ENCODE measurements at regions not wholly inside any gene's neighbourhood (a gene's known extent, or its start where the extent isn't known, plus 50 kb on each side); places are given as distances from the start of the nearest gene placed in this dataset.

DNA sequence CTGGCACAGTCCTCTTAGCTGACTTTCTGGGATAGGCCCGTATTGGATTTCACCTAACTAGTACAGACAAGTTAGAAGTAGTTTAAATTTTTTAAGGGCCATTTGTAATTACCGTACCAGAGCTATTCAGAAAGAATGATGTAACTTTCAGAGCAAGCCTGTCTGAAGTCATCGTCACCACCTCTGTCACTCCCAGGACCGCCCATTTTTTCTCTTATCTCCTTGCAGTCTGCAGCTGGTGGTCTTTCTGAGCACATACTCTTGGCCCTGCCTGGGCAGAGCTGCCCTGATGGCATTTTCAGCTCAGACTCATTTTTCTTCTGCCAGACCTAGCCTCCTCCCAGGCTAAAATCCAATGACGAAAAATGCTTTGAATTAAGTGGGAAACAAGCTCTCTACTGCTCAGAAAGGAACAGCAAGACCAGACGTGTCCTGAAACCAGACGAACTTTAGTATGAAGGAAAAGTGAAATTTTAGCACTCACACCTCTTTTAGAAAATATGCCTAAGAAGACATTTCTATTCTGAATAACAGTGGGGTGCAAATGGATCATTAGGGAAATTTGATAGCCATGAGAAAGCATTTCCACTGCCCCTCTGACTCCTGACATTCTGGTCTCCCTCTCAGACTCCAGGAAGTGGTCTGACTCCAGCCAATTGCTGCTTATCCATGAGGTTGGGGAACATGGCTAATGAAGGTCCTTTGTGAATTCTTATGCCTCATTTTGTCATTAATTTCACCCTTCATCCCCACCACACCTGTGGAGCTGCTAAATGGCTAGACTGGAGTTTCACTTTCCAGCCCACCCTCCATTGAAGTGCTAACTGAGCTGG is 162.4 kb upstream of the GYPA start:
- DNase-seq = no peak

DNA sequence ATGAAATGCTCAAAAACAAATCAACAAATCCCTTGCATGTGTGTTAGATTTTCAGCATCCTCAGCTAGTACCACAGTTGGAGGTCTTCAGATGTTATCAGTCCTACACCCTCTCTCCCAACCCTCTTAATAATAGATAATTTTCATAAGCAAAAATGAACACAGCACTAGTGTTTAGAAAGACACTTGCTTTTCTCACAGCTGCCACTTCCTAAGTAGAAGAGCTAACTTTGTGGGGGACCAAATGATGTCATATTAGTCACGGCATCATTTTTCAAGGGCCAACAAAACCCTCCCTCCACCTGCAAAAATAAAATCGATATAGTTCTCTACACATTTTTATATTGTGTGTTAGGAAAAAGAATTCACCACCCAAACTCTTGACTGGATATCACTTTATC is 163.5 kb upstream of the GYPA start:
- no peak for DNase-seq

DNA sequence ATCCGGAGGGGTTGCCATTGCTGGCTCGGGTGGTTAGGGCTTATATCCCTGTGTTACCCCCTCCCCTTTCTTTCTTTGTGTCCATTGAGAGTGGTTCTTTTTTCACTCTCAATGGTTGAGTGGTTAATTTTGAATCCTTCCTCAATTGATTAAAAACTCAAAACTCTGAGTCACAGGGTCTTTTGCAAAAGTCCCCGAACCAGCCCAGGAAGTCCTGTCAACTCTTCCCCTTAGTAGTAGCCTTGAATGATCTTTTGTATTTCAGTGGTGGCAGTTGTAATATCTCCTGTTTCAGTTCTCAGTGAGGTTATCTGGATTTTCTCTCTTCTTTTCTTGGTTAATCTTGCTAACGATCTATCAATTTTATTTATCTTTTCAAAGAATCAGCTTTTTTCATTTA is 170.0 kb upstream of the GYPA start:
- DNase-seq = no peak

DNA sequence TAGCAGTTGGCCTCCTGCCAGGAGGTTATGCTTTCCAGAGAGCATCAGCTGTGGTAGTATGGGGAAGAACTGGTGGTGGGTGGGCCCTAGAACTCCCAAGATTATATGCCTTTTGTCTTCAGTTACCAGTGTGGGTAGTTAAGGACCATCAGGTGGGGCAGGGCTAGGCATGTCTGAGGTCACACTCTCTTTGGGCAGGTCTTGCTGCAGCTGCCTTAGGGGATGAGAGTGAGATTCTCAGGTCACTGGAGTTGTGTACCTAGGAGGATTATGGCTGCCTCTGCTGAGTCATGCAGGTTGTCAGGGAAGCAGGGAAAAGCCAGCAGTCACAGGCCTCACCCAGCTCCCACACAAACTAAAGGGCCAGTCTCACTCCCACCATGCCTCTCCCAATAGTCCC is 172.9 kb upstream of the GYPA start:
- DNase-seq = no peak

DNA sequence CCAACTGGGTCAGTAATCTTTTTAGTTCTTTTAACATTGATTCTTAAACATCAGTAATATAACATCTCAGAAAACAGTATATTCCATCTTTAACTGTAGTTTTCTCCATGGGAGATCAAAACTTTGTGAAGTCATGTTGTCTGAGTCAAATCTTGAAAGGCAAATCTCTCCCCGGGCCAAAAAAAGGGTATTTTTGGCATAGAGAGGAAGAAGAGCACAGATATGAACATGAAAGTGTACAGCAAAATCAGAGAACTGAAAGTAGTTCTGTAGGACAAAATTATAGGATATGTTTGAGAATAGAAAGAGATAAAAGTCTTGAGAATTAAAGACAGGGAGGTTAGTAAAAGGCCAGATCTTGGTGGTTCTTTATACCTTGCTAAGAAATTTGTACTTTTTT is 176.4 kb upstream of the GYPA start:
- no peak for DNase-seq

DNA sequence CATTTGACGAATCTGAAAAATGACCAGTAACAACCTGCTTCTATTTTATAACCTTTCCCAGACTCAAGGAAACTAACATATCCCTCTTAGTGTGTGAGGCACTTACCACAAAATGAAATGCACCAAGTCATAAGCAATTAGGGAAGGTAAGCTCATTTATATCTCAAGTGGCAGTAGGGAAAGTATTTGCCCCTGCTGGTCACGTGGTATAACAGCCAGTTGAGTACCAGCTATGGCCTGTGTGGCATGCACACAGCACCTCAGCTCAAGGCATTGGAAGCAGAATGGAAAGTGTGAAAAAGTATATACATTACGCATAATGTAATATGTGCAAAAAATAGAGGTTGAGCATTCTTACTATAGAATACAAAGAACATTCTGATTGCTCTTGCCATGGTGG is 178.3 kb upstream of the GYPA start:
- DNase-seq = no peak

DNA sequence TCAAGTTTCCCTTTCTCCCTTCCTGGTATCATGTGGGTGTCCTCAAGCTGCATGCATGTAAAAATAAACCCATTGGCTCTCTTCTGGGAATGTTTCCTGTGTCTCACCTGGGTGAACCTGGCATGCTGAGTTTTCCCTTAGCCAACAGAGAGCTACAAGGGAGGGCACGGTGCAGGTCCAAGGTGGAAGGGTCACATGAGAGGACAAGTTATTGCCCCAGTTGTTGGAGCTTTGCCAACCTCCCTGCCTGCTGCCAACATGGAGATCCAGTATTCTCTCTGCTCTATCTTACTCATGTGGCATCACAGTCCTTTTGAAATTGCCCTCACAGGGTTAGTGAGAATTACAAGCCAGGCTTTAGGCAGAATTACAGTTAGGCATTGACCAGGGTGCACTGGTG is 196.1 kb upstream of the GYPA start:
- DNase-seq = no peak

DNA sequence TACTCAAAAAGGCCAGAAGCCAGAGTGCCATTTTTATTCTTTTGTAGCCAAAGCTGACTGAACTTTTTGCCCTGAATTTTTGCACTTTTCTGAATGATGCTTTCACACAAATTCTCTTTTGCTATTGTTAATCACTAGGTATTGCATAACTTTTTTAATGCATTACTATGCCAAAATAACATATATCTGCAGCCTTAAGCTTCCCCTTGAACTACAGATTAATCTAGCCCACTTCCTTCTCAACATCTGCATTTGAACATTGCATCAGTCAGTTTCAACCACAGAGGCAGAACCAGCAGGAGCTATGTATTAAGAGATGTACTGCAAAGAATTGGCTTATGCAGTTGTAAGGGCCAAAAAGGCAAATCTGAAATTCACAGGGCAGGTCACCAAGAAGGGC is 197.6 kb upstream of the GYPA start:
- DNase-seq = peak; percentile 65 to 76

DNA sequence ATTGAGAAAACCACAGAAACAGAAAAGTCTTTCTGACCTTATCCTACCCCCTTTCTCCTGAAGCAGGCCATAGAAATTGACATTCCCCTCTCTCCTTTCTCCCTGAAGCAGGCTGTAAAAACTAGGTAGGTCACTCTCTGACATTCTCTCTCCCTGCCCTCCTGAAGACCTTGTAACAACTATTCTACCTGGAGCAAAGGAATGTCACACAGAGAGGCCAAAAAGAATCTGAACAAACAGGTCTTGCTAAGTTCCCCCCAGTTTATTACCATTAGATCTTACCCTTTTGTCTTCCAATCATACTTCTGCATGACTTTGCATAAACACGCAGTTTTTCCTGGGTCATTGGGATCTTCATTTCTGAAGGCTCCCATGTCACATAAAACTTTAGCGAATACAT is 198.3 kb upstream of the GYPA start:
- no peak for DNase-seq

DNA sequence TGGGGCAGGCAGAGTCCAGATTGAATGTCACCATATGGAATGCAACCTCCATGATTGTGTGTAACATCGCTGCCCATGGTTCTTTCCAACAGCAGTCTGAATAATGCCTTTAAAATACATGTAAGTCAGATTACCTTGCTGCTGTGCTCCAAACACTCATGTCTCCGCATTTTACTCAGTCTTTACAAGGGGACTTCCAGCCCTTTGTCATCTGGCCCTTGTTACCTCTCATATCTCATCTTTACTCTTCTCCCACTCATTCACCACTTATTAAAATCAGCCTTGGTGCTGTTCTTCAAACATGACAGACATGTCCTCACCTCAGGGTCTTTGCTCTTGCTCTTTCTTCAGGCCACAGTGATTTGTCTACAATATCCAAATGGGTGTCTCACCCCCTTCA is 200.4 kb upstream of the GYPA start:
- no peak for DNase-seq

DNA sequence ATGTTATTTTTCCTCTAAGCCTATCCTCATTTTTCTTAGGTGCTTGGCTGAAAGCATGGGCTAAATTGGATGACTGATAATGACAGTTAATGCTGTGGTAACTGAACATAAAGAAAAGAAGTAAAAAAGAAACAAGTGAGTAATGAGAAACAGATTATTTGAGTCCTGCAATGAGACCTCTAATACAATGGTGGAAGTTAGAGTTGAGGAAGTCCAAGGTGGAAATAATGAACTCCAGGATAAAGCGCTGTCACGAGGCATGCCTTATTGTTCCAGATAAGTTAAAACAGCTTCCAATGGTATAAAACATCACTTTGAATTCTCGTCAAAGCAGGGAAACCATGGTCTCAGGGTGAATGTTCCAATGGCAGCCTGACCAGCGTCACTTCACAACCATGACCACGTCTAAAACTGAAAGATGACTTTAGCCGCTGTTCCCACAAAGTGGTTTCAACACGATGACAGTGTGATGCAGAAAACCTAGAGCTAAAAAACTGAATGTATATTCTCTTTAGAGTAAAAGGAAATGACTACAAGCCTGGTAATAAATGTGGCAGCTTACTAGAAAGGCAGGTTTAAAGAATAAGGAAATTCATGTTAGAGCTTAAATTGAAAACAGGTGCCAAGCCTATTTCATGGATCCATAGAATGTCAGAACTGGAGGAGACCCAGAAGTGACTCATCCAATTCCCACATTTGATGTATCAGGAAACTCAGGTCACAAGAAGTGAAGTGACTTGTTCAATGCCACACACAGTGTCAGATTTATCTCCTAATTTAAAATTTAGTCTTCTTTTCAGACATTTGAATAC is 202.6 kb upstream of the GYPA start:
- DNase-seq = no peak

DNA sequence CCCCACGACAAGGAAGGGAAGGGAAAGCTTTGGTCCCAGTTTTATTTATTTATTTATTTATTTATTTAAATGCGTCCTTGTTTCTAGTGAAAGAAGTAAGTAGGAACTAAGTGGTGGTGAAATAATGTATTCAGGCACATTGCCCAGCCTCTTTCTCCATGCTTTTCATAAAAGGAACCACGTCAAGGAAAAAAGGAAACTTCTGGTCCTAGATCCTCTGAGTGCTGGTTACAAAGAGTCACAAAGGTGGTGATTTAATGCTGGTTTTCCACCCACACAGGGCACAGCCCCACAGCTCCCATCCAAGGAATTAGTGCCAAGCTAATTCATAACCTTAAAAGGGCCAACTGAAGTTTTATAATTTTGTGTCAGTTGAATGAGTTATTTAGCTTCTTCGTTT is 206.6 kb upstream of the GYPA start:
- DNase-seq = peak; percentile 67 to 74

DNA sequence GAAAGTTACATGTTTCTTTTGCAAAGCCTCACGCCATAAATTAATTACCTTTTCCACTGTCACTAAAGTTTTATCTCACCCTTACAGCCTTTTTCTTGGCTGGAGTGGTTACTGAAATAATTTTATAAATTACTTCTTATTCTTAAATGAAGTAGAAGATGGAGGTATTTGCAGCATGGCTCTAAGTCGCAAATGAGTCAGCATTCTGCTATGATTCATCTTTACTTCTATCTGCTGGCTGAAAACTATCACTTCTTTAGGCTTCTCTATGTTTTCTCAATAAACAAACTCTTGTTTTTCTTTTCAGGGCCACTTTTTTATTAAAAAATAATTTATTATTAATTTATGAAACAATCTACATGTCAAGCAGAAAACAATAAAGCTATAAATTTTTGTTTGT is 210.2 kb upstream of the GYPA start:
- no peak for DNase-seq

DNA sequence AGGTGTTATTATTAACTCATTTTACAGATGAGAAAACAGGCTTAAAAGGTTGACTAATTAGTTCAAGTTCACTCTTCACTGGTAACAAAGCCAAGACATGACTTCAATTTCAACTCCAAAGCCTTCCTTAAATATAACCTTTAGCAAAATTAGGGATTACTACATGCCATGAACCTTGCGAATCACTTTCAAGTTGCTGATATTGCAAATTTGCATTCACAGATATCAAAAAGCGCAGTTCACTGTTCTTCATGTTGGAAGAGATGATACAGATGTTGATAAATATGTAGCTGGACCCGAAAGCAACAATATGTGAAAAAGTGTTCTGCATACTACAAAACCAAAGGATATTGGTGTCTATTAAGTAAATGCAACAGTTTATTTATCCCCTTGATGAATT is 210.8 kb upstream of the GYPA start:
- DNase-seq = no peak

DNA sequence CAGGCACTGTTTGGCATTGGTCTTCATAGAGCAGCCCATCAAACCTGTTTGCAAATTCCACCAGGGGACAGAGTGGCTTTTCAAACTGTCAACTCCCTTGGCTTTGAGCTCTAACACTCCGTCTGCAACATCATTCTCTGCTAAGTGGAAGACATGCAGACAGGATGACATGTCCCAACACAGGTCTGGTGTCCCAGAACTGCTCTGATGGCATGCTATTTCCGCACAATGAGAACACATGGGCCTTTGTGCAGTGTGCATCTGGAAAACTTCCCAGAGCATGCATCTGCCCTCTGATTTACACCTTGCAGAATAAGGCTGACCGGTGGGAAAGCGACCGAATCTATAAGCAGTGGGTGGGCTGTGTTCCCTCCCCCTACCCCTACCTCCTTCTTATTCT is 212.8 kb upstream of the GYPA start:
- no peak for DNase-seq

DNA sequence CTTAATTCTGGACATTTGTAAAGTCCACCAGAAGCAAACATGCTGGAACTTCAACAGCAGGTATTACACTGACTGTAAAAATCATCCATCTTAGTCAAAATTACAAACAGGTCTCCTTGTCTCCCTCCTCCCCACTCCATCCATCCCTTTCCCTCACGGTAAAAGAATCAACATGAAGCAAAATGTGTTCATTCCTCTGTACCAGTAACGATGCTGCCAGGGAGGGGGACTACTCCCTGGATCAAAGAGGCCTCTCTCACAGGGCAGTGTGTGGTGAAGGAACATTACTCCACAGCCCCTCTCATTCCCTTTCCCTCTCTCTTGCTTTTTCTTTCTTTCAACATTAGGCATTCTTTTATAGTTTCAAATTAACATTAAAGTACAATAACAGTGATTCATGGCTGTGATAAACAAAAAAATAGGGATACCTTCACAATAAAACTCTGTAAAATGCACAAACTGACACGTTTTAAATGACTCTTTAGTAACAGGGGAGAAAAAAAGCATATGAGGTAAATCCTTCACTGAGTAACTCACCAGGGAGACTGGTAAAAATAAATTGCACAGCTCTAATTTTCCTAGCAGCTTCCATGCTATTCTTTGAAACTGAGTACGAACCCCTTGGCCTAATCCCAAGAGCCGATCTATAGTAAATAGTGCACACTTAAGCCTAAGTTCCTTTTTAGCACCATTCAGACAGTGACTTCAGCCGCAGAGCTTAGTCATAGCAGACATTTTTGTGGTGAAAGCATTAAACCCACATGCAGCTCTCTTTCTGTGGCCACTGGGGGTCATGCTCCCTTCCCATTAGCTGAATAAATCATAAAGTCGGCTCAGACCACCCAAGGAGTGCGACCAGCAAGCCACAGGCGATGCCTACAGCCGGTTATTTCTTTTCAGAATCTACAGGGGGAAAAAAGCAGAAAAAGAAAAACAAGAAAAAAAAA is 215.6 kb upstream of the GYPA start:
- peak; percentile 55 to 63 for DNase-seq

DNA sequence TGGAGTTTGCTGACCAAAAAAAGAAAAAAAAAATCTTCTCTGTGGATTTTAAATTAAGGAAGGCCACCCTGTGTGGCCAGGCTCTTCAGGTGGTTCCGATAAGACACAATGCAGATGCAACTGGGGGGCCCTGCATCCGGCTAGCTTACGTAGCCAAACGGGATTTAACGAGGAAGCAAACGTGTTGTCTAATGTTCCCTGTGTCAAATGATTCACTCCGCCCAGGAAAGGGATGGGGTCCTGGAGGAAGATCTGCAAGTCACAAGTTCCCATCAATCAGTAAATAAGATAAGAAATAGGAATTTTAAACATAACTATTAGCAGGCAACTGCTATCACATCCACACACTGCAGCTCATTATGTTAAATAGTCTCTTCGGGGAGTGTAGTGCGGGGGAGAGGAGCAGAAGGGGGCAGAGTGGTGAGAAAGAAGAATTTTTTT is 216.4 kb upstream of the GYPA start:
- no peak for DNase-seq

DNA sequence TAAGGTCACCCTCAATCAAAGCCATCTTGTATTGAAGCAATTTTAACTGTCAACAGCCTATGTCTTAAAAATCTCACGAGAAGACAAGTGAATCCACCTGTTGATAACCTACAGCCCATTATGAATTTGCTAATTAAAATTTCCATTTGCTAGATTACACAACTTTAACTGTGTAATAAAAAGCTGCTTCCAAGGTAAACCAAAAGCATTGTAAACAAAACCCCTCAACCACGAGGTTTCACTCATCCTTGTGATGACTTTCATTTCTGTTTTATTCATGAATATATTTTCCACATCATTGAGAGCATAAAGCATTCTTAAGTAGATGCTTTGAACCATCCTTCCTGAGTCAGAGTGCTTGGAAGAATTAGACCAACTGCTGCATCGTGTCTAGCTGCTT is 217.5 kb upstream of the GYPA start:
- no peak for DNase-seq

DNA sequence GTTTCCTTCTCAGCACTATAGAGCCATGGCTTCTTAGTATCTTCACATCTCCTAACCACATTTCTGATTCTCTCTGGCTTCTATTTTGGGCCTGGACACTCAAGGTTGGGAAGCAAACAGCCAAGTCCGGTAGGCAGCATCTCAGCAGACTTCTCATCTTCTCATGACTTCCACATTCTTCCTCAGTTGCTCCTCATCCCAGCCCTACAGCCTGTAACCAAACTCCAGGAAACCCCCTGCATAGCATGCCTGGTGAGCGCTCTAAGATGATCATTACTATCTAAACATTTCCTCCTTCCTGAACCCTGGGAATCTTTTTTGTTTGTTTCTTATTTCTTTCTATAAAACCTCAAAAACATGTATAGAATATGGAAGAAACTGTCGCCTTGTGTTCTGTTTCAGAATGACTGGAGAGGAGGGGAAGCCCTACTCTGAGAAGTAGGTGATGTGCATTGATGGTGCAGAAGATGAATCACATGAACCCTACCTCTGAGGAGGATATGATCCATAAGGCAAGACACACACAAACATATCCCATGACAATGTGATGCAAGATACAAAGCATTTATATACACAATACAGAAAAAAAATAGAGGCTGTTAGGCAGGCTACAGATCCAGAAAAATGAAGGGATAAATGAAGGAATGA is 219.8 kb upstream of the GYPA start:
- DNase-seq = no peak

DNA sequence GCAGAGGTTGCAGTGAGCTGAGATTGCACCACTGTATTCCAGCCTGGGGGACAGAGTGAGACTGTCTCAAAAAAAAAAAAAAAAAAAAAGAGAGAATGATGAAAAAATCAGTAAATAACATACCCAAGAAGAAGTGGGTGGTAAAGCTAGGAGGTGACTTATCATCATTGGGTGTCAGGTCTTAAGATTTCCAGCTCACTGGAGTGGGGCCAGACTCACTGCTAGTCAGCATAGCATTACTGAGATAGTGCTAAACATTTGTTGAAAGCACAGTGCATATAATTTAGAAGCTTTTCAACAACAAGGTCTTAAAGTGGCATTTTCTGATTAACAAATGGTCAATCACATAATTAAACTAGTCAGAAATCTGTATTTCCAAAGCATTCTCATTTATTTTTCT is 221.8 kb upstream of the GYPA start:
- DNase-seq = no peak

DNA sequence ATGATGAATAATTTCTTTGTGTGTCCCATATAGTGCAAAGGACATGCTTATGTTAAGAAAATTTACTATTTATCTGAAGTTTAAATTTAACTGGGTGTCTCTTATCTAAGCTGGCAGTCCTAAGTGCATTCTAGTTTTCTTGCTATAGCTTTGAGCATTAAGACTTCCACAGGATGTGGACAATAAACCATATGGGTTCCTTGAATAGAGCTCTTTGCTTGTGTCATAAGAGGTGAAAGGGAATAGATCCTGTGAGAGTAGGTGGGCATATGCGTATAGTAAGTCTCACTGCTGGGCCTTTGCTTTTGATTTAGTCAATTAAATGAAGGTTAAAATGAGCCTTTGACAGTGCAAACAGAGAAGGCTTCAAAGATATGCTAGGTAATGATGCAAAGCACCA is 223.4 kb upstream of the GYPA start:
- no peak for DNase-seq

DNA sequence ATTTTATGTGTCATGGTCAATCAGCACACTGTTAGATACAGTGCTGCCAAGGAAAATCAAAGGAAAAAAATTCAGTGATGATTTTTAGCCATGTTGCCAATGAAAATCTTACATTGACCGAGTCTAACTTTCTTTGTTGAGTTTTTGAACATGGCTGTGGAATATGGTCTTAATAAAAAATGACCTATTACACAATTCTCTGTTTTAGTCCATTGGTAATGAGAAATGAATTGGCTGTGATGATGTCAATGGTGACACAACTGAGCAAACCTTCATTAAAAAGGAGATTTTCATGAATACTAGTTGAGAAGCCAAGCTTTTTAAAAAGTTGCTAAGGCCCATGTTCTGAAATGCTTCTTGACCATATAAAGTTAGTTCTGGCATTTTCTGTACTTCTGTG is 225.9 kb upstream of the GYPA start:
- DNase-seq = no peak

DNA sequence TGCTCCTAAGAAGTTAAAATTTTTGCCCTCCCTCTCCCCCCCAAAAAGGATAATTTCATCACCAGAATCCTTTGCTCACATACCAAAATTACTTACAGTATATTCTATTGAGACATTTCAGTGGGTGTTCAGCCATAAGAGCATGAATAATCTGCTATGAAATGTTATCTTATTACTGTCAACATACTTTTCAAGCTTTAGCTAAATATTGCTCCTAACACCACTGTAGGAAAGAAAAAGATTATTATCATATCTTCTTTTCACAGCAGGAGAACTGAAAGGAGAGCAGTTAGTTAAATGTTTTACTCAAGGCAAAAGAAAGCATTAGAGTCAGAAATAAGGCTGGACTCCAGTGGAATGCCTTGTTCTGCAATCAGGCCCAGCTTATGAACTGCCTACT is 231.0 kb upstream of the GYPA start:
- no peak for DNase-seq
